Liver (tissue), 8 donors: ENCODE measurements at regions not wholly inside any gene's neighbourhood (a gene's known extent, or its start where the extent isn't known, plus 50 kb on each side); places are given as distances from the start of the nearest gene placed in this dataset.
"Not testable (repeated sequence)": the region's sequence is repeated elsewhere in the genome, so short reads cannot be mapped to it uniquely, and the experiment has no call there.

Experiments used
- DNase-seq: peaks from one replicate; pipeline ENCODE4 v3.0.0-alpha.2; 2017; ENCODE audit warnings: low spot score
- H3K27ac ChIP-seq, 2 donors: one replicate each; pipeline ENCODE4 v1.7.0; 2013; ENCODE audit warnings: inconsistent platforms in 2 of 2, low read length in 2 of 2, control low read depth in 1 of 2, low read depth in 1 of 2, mild to moderate bottlenecking in 1 of 2
- H3K27me3 ChIP-seq, 4 donors: one replicate each; pipeline versions ENCODE4 v1.6.1 to v1.7.0; 2013; ENCODE audit warnings: low read length in 3 of 4, inconsistent platforms in 1 of 4, mild to moderate bottlenecking in 1 of 4, moderate library complexity in 1 of 4; ENCODE audit not compliant: control insufficient read depth in 4 of 4, insufficient read depth in 4 of 4
- H3K36me3 ChIP-seq, 4 donors: one replicate each; pipeline versions ENCODE4 v1.6.1 to v1.7.0; 2013; ENCODE audit warnings: low read length in 3 of 4, mild to moderate bottlenecking in 3 of 4, low read depth in 1 of 4, moderate library complexity in 1 of 4; ENCODE audit not compliant: control insufficient read depth in 4 of 4, insufficient read depth in 3 of 4
- H3K4me1 ChIP-seq, 4 donors: one replicate each; pipeline versions ENCODE4 v1.6.1 to v1.7.0; 2013; ENCODE audit warnings: low read length in 3 of 4, mild to moderate bottlenecking in 3 of 4, moderate library complexity in 1 of 4; ENCODE audit not compliant: control insufficient read depth in 4 of 4, insufficient read depth in 4 of 4
- H3K4me3 ChIP-seq, 3 donors: one replicate each; pipeline versions ENCODE4 v1.6.1 to v1.7.0; 2013; ENCODE audit warnings: low read length in 3 of 3, control low read depth in 1 of 3, low read depth in 1 of 3, mild to moderate bottlenecking in 1 of 3
- H3K9ac ChIP-seq, 2 donors: one replicate each; pipeline ENCODE4 v1.7.0; 2013; ENCODE audit warnings: low read length in 2 of 2, mild to moderate bottlenecking in 2 of 2, moderate library complexity in 2 of 2, control low read depth in 1 of 2, low read depth in 1 of 2
- H3K9me3 ChIP-seq, 4 donors: one replicate each; pipeline versions ENCODE4 v1.6.1 to v1.7.0; 2013; ENCODE audit warnings: low read length in 3 of 4; ENCODE audit not compliant: control insufficient read depth in 4 of 4
- ATF3 ChIP-seq: IDR thresholded peaks from 2 replicates; pipeline ENCODE4 v1.6.1; 2016; ENCODE audit warnings: antibody characterized with exemption
- CTCF ChIP-seq: fragments of 150-350 bp; IDR thresholded peaks from 2 replicates; pipeline ENCODE4 v1.5.1; 2017; ENCODE audit warnings: improper control_type of control experiment, low read depth, low read length; ENCODE audit not compliant: missing input control
- EGR1 ChIP-seq, 2 donors: IDR thresholded peaks; 2 replicates each; pipeline ENCODE4 v1.6.1; 2016 to 2018; ENCODE audit warnings: antibody characterized with exemption in 2 of 2, low read depth in 2 of 2
- FOXA1 ChIP-seq: IDR thresholded peaks from 2 replicates; pipeline ENCODE4 v1.6.1; 2016; ENCODE audit warnings: antibody characterized with exemption
- FOXA2 ChIP-seq: IDR thresholded peaks from 2 replicates; pipeline ENCODE4 v1.6.1; 2016; ENCODE audit warnings: antibody characterized with exemption
- GABPA ChIP-seq, 2 donors: IDR thresholded peaks in 1 of 2; conservative IDR thresholded peaks in 1 of 2; 2 replicates each; pipeline ENCODE4 v1.6.1; 2016; ENCODE audit warnings: antibody characterized with exemption in 2 of 2, mild to moderate bottlenecking in 1 of 2, moderate library complexity in 1 of 2
- HNF4A ChIP-seq, 2 donors: conservative IDR thresholded peaks; 2 replicates each; pipeline ENCODE4 v1.6.1; 2016; ENCODE audit warnings: antibody characterized with exemption in 2 of 2, mild to moderate bottlenecking in 2 of 2
- HNF4G ChIP-seq: IDR thresholded peaks from 2 replicates; pipeline ENCODE4 v1.6.1; 2016; ENCODE audit warnings: antibody characterized with exemption
- JUND ChIP-seq, 2 donors: IDR thresholded peaks; 2 replicates each; pipeline ENCODE4 v1.6.1; 2016; ENCODE audit warnings: antibody characterized with exemption in 2 of 2
- MAX ChIP-seq: IDR thresholded peaks from 2 replicates; pipeline ENCODE4 v1.6.1; 2016; ENCODE audit warnings: antibody characterized with exemption
- NR2F2 ChIP-seq: IDR thresholded peaks from 2 replicates; pipeline ENCODE4 v1.6.1; 2016; ENCODE audit warnings: antibody characterized with exemption
- RAD21 ChIP-seq, 2 donors: IDR thresholded peaks; 2 replicates each; pipeline ENCODE4 v1.6.1; 2016; ENCODE audit warnings: antibody characterized with exemption in 2 of 2, mild to moderate bottlenecking in 2 of 2
- RXRA ChIP-seq, 2 donors: IDR thresholded peaks; 2 replicates each; pipeline ENCODE4 v1.6.1; 2017 to 2018; ENCODE audit warnings: antibody characterized with exemption in 2 of 2, mild to moderate bottlenecking in 1 of 2
- SP1 ChIP-seq: IDR thresholded peaks from 2 replicates; pipeline ENCODE4 v1.6.1; 2018; ENCODE audit warnings: antibody characterized with exemption, mild to moderate bottlenecking
- TAF1 ChIP-seq: conservative IDR thresholded peaks from 2 replicates; pipeline ENCODE4 v1.6.1; 2016; ENCODE audit warnings: antibody characterized with exemption, mild to moderate bottlenecking
- YY1 ChIP-seq: IDR thresholded peaks from 2 replicates; pipeline ENCODE4 v1.6.1; 2016; ENCODE audit warnings: antibody characterized with exemption, mild to moderate bottlenecking
- ZBTB33 ChIP-seq: IDR thresholded peaks from 2 replicates; pipeline ENCODE4 v1.6.1; 2016; ENCODE audit warnings: antibody characterized with exemption
- WGBS: extraction: QIAGEN DNeasy Blood & Tissue Kit; methylation state at CpG from one replicate; pipeline ENCODE4 v1.1.7; 2013; 5-methylcytosine and 5-hydroxymethylcytosine counted together
- donor health status: healthy.
- donor health status: healthy.
- donor health status: healthy.
- donor health status: healthy.
- donor health status: healthy.

- Histone ChIP-seq H3K36me3 (no peaks in the 10 kb centered on the region), H3K27ac (no peak overlapping the region), H3K4me1 (no peaks in the 10 kb centered on the region), H3K4me3 (no peak overlapping the region), H3K9me3 (no peaks in the 10 kb centered on the region), H3K9ac (no peak overlapping the region), H3K27me3 (no peaks in the 10 kb centered on the region)
- DNase-seq, result no peak
- TF ChIP-seq TAF1 (no peak), FOXA1 (no peak), FOXA2 (no peak), RAD21 (IDR thresholded peaks at IDR 0.05) (no peak), NR2F2 (no peak), HNF4G (no peak), GABPA (IDR thresholded peaks at IDR 0.05 in 1 of 2, conservative IDR thresholded peaks at IDR 0.05 in 1 of 2) (no peak), RXRA (IDR thresholded peaks at IDR 0.05) (no peak)
- WGBS, result 64% methylated on average over 4 of the region's 4 CpGs
These were observed 146.1 kb upstream of the NLGN4Y start for GRCh38 chrY:14378217-14378616.

- H3K4me3 ChIP-seq, H3K27me3 ChIP-seq, DNase-seq, H3K36me3 ChIP-seq, H3K27ac ChIP-seq, H3K9ac ChIP-seq, H3K4me1 ChIP-seq, H3K9me3 ChIP-seq: not testable (repeated sequence)
- 37% methylated on average over 8 of the region's 8 CpGs for WGBS
These were observed 113.7 kb upstream of the NLGN4Y start for GRCh38 chrY:14410549-14411030.

GRCh38 chrY:14411334-14411733 is 113.0 kb upstream of the NLGN4Y start:
- no peaks in the 10 kb centered on the region for H3K4me1 ChIP-seq
- H3K9ac ChIP-seq, result no peak overlapping the region
- no peak for DNase-seq
- no peaks in the 10 kb centered on the region for H3K36me3 ChIP-seq
- H3K27ac ChIP-seq, result no peak overlapping the region
- TF ChIP-seq RXRA (IDR thresholded peaks at IDR 0.05) (no peak), SP1 (no peak), FOXA2 (no peak), NR2F2 (no peak), YY1 (no peak), HNF4A (conservative IDR thresholded peaks at IDR 0.05) (no peak), RAD21 (IDR thresholded peaks at IDR 0.05) (no peak), TAF1 (no peak)
- H3K4me3 ChIP-seq, result no peak overlapping the region
- H3K9me3 ChIP-seq, result no peaks in the 10 kb centered on the region
- no peaks in the 10 kb centered on the region for H3K27me3 ChIP-seq

- Histone ChIP-seq H3K27me3 (no peaks in the 10 kb centered on the region), H3K27ac (no peak overlapping the region), H3K9ac (no peak overlapping the region), H3K36me3 (no peaks in the 10 kb centered on the region), H3K9me3 (no peaks in the 10 kb centered on the region), H3K4me3 (no peak overlapping the region), H3K4me1 (no peaks in the 10 kb centered on the region)
- no peak for DNase-seq
- 29% methylated on average over 1 of the region's 1 CpG for WGBS
- no peak for TF ChIP-seq MAX
- no peak for TF ChIP-seq CTCF
- TF ChIP-seq ATF3, result no peak
- no peak for TF ChIP-seq EGR1 (IDR thresholded peaks at IDR 0.05; ENCODE audit: low read depth in 2 of 2)
- TF ChIP-seq HNF4G, result no peak
- no peak for TF ChIP-seq RXRA (IDR thresholded peaks at IDR 0.05)
- TF ChIP-seq HNF4A (conservative IDR thresholded peaks at IDR 0.05), result no peak
- no peak for TF ChIP-seq FOXA2
- TF ChIP-seq JUND (IDR thresholded peaks at IDR 0.05), result no peak
- TF ChIP-seq FOXA1, result no peak
- no peak for TF ChIP-seq ZBTB33
- TF ChIP-seq YY1, result no peak
- no peak for TF ChIP-seq GABPA (IDR thresholded peaks at IDR 0.05 in 1 of 2, conservative IDR thresholded peaks at IDR 0.05 in 1 of 2)
- no peak for TF ChIP-seq TAF1
- TF ChIP-seq NR2F2, result no peak
These were observed 87.8 kb upstream of the NLGN4Y start for GRCh38 chrY:14436546-14436945.
